ENCODE measurements at regions not wholly inside any gene's neighbourhood (a gene's known extent, or its start where the extent isn't known, plus 50 kb on each side); places are given as distances from the start of the nearest gene placed in this dataset.
A peak's percentile ranks its signal among the peaks of the same experiment; 100 is the strongest.

DNA sequence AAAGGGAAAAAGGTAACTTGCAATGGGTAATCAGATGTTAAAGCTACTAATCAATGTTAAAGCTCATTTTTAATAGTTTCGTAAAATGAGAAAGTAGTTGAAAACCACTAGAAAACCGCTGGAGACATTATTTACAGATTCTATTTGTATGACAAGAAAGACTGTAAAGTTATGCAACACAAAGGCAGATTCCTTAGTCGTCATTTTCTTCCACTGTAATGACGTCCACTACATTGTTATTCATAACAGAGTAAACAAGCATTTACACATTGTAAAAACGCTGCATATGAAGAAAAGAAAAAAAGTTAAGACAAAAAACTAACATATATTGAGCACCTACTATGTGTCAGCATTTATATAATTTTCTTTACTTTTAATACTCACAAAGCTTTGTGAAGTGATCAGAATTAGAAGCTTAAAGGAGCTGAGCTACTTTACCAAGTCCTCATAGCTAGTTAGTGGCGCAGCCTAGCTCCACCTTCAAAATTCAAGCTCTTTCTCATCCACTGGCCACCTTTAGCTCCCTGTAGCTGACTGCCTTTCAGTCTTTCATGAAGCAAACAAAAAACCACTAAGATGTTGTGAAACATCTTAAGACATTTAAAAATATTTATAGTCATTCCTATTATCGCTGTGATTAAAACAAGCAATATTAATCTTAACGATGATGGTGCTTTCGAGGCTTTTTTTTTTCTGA lies 100.1 kb upstream of the CDIN1 start:
- peaks cover 5% of the 10 kb centered on the region for H3K9me3 Mint-ChIP-seq (ENCODE audit: unreplicated experiment)
- Histone ChIP-seq H3K4me1 (ENCODE audit: insufficient read depth, low read length) (no peaks in the 10 kb centered on the region), H3K9ac (ENCODE audit: low read length) (no peak overlapping the region), H2AFZ (ENCODE audit: low read depth, low read length) (no peak overlapping the region), H3K4me2 (ENCODE audit: low read length) (no peak overlapping the region), H3K4me3 (ENCODE audit: insufficient read depth, low read depth, low read length) (no peak overlapping the region), H4K20me1 (ENCODE audit: insufficient read depth, low read length) (no peaks in the 10 kb centered on the region), H3K27ac (ENCODE audit: low read depth, low read length) (no peak overlapping the region), H3K27me3 (ENCODE audit: insufficient read depth, low read length) (no peaks in the 10 kb centered on the region), H3K36me3 (ENCODE audit: insufficient read depth, low read length) (no peaks in the 10 kb centered on the region), H3K79me2 (ENCODE audit: insufficient read depth, low read length) (no peaks in the 10 kb centered on the region), H3K9me3 (ENCODE audit: insufficient read depth, low read depth, low read length) (no peaks in the 10 kb centered on the region)
- DNase-seq (ENCODE audit: low read depth) (peak; percentile 17), FAIRE-seq (peak; percentile 56)
- TF ChIP-seq EZH2 (IDR thresholded peaks at IDR 0.05; ENCODE audit: insufficient read depth, low read length) = no peak
- TF ChIP-seq, protein P1, sequence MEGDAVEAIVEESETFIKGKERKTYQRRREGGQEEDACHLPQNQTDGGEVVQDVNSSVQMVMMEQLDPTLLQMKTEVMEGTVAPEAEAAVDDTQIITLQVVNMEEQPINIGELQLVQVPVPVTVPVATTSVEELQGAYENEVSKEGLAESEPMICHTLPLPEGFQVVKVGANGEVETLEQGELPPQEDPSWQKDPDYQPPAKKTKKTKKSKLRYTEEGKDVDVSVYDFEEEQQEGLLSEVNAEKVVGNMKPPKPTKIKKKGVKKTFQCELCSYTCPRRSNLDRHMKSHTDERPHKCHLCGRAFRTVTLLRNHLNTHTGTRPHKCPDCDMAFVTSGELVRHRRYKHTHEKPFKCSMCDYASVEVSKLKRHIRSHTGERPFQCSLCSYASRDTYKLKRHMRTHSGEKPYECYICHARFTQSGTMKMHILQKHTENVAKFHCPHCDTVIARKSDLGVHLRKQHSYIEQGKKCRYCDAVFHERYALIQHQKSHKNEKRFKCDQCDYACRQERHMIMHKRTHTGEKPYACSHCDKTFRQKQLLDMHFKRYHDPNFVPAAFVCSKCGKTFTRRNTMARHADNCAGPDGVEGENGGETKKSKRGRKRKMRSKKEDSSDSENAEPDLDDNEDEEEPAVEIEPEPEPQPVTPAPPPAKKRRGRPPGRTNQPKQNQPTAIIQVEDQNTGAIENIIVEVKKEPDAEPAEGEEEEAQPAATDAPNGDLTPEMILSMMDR (IDR thresholded peaks at IDR 0.05; ENCODE audit: insufficient read depth, low read depth, low read length) = no peak
- no peak overlapping the region for H3K4me3 Mint-ChIP-seq (ENCODE audit: unreplicated experiment)
- no peaks in the 10 kb centered on the region for H3K27me3 Mint-ChIP-seq (ENCODE audit: low read depth, unreplicated experiment)
- H3K36me3 Mint-ChIP-seq (ENCODE audit: low read depth, unreplicated experiment) = no peaks in the 10 kb centered on the region
- no peaks in the 10 kb centered on the region for H3K4me1 Mint-ChIP-seq (ENCODE audit: low read depth, unreplicated experiment)
- no peak overlapping the region for H3K27ac Mint-ChIP-seq (ENCODE audit: unreplicated experiment)

DNA sequence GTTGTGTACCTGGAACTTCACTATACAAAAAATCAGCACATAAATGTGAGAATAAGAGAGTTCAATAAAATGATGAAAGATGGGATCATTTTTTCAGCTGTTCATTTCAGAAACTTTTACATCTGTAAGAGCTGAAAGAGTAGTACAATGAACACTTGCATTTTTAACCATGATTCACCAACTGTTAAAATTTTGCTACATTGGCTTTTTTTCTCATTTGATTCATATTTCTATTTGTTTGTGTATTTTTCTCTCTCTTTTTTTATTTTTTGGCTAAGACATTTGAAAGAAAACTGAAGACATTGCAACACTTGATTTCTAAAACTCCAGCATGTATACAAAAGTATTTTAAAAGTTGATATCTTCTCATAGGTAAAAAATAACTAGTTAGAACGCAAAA lies 98.3 kb upstream of the CDIN1 start:
- H3K27me3 ChIP-seq (ENCODE audit: insufficient read depth, low read length) = no peaks in the 10 kb centered on the region
- no peaks in the 10 kb centered on the region for H3K4me1 Mint-ChIP-seq (ENCODE audit: low read depth, unreplicated experiment)
- no peak overlapping the region for H3K4me2 ChIP-seq (ENCODE audit: low read length)
- DNase-seq (ENCODE audit: low read depth) = no peak
- TF ChIP-seq, protein P1 (IDR thresholded peaks at IDR 0.05; ENCODE audit: insufficient read depth, low read depth, low read length) = no peak
- no peak for TF ChIP-seq EZH2 (IDR thresholded peaks at IDR 0.05; ENCODE audit: insufficient read depth, low read length)
- H3K79me2 ChIP-seq (ENCODE audit: insufficient read depth, low read length) = no peaks in the 10 kb centered on the region
- no peaks in the 10 kb centered on the region for H4K20me1 ChIP-seq (ENCODE audit: insufficient read depth, low read length)
- no peak overlapping the region for H3K4me3 Mint-ChIP-seq (ENCODE audit: unreplicated experiment)
- peaks cover 5% of the 10 kb centered on the region for H3K9me3 Mint-ChIP-seq (ENCODE audit: unreplicated experiment)
- no peaks in the 10 kb centered on the region for H3K9me3 ChIP-seq (ENCODE audit: insufficient read depth, low read depth, low read length)
- H3K4me3 ChIP-seq (ENCODE audit: insufficient read depth, low read depth, low read length) = no peak overlapping the region
- no peak overlapping the region for H3K27ac ChIP-seq (ENCODE audit: low read depth, low read length)
- no peak overlapping the region for H2AFZ ChIP-seq (ENCODE audit: low read depth, low read length)
- no peak for FAIRE-seq
- no peak overlapping the region for H3K9ac ChIP-seq (ENCODE audit: low read length)
- H3K27ac Mint-ChIP-seq (ENCODE audit: unreplicated experiment) = no peak overlapping the region
- no peaks in the 10 kb centered on the region for H3K36me3 ChIP-seq (ENCODE audit: insufficient read depth, low read length)
- no peaks in the 10 kb centered on the region for H3K36me3 Mint-ChIP-seq (ENCODE audit: low read depth, unreplicated experiment)
- H3K4me1 ChIP-seq (ENCODE audit: insufficient read depth, low read length) = no peaks in the 10 kb centered on the region
- no peaks in the 10 kb centered on the region for H3K27me3 Mint-ChIP-seq (ENCODE audit: low read depth, unreplicated experiment)

DNA sequence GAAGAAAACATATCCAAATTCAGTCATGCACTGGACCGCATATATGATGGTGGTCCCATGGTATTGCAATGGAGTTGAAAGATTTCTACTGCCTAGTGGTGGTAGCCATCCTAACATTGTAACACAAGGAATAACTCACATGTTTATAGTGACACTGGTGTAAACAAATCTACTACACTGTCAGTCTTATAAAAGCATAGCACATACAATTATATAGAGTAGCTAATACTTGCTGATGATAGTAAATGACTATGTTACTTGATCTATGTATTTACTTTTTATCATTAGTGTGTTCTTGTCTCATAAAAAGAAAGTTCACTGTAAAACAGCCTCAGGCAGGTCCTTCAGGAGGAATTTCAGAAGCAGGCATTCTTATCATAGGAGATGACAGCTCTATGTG lies 96.0 kb upstream of the CDIN1 start:
- no peak overlapping the region for H3K27ac Mint-ChIP-seq (ENCODE audit: unreplicated experiment)
- H3K36me3 Mint-ChIP-seq (ENCODE audit: low read depth, unreplicated experiment) = no peaks in the 10 kb centered on the region
- Histone ChIP-seq H3K27ac (ENCODE audit: low read depth, low read length) (no peak overlapping the region), H3K9me3 (ENCODE audit: insufficient read depth, low read depth, low read length) (no peaks in the 10 kb centered on the region), H3K9ac (ENCODE audit: low read length) (no peak overlapping the region), H3K4me2 (ENCODE audit: low read length) (no peak overlapping the region), H2AFZ (ENCODE audit: low read depth, low read length) (no peak overlapping the region), H4K20me1 (ENCODE audit: insufficient read depth, low read length) (no peaks in the 10 kb centered on the region), H3K36me3 (ENCODE audit: insufficient read depth, low read length) (no peaks in the 10 kb centered on the region), H3K27me3 (ENCODE audit: insufficient read depth, low read length) (no peaks in the 10 kb centered on the region), H3K4me1 (ENCODE audit: insufficient read depth, low read length) (no peaks in the 10 kb centered on the region), H3K4me3 (ENCODE audit: insufficient read depth, low read depth, low read length) (no peak overlapping the region), H3K79me2 (ENCODE audit: insufficient read depth, low read length) (no peaks in the 10 kb centered on the region)
- no peaks in the 10 kb centered on the region for H3K4me1 Mint-ChIP-seq (ENCODE audit: low read depth, unreplicated experiment)
- peaks cover 5% of the 10 kb centered on the region for H3K9me3 Mint-ChIP-seq (ENCODE audit: unreplicated experiment)
- no peak for FAIRE-seq
- DNase-seq (ENCODE audit: low read depth) = no peak
- no peak for TF ChIP-seq EZH2 (IDR thresholded peaks at IDR 0.05; ENCODE audit: insufficient read depth, low read length)
- TF ChIP-seq, protein P1 (IDR thresholded peaks at IDR 0.05; ENCODE audit: insufficient read depth, low read depth, low read length) = no peak
- no peak overlapping the region for H3K4me3 Mint-ChIP-seq (ENCODE audit: unreplicated experiment)
- H3K27me3 Mint-ChIP-seq (ENCODE audit: low read depth, unreplicated experiment) = no peaks in the 10 kb centered on the region

All from astrocyte (in vitro differentiated cells and primary cell).